ENCODE measurements at regions not wholly inside any gene's neighbourhood (a gene's known extent, or its start where the extent isn't known, plus 50 kb on each side); places are given as distances from the start of the nearest gene placed in this dataset.

DNA sequence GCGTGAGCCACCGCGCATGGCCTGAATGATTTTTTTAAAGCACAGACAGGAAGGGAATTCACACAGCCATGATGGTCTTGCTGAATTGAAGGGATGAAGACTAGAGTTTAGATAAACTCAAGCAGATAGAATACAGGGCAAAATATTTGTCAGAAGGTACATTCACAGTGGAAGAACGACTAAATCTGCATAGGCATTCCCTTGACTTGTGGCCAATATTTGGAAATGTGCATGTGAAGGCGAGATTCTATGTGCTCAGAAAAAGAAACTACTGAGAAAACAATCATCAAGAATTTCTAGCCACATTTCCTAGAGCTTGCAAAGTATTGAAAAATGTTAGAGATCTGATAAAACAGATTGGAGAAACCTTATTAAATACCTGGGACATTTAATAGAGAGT, 1166.2 kb downstream of the DNAJB9 start:
- no peak overlapping the region for H3K4me3 ChIP-seq (ENCODE audit: low read depth, low read length)
- TF ChIP-seq, protein P1, sequence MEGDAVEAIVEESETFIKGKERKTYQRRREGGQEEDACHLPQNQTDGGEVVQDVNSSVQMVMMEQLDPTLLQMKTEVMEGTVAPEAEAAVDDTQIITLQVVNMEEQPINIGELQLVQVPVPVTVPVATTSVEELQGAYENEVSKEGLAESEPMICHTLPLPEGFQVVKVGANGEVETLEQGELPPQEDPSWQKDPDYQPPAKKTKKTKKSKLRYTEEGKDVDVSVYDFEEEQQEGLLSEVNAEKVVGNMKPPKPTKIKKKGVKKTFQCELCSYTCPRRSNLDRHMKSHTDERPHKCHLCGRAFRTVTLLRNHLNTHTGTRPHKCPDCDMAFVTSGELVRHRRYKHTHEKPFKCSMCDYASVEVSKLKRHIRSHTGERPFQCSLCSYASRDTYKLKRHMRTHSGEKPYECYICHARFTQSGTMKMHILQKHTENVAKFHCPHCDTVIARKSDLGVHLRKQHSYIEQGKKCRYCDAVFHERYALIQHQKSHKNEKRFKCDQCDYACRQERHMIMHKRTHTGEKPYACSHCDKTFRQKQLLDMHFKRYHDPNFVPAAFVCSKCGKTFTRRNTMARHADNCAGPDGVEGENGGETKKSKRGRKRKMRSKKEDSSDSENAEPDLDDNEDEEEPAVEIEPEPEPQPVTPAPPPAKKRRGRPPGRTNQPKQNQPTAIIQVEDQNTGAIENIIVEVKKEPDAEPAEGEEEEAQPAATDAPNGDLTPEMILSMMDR (IDR thresholded peaks at IDR 0.05; ENCODE audit: borderline replicate concordance, insufficient read depth, low read depth, low read length): no peak

GRCh38 chr7:109745677-109746410, 1176.2 kb downstream of the DNAJB9 start:
- H3K4me3 ChIP-seq (ENCODE audit: low read depth, low read length): no peak overlapping the region

GRCh38 chr7:109751241-109751640, 1181.6 kb downstream of the DNAJB9 start:
- TF ChIP-seq, protein P1 (IDR thresholded peaks at IDR 0.05; ENCODE audit: borderline replicate concordance, insufficient read depth, low read depth, low read length): no peak
- H3K4me3 ChIP-seq (ENCODE audit: low read depth, low read length): no peak overlapping the region

More at GRCh38 chr7:109745677-109746410, 1176.2 kb downstream of the DNAJB9 start:
- TF ChIP-seq, protein P1 (IDR thresholded peaks at IDR 0.05; ENCODE audit: borderline replicate concordance, insufficient read depth, low read depth, low read length): no peak

DNA sequence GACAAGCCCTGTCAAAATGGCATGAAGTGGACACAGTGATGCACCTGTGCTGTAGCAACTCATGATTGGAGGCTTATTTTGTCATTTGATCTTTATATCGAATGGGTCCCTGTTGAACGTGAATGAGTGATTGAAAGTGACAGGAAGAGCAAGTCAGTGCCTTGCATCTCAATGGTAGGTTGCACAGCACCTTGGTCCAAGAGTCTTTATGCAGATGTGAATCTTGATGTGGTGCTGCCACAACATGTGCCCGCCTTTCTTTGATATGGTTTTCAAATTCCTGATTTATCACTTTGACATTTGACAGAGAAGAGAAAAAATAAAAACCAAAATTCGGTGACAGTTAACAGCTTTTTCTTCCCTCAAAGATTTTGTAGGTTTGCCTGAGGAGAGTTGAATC, 1182.4 kb downstream of the DNAJB9 start:
- H3K4me3 ChIP-seq (ENCODE audit: low read depth, low read length): no peak overlapping the region
- TF ChIP-seq, protein P1 (IDR thresholded peaks at IDR 0.05; ENCODE audit: borderline replicate concordance, insufficient read depth, low read depth, low read length): no peak

GRCh38 chr7:109757713-109758112, 1188.0 kb downstream of the DNAJB9 start:
- H3K4me3 ChIP-seq (ENCODE audit: low read depth, low read length): no peak overlapping the region
- TF ChIP-seq, protein P1 (IDR thresholded peaks at IDR 0.05; ENCODE audit: borderline replicate concordance, insufficient read depth, low read depth, low read length): no peak

DNA sequence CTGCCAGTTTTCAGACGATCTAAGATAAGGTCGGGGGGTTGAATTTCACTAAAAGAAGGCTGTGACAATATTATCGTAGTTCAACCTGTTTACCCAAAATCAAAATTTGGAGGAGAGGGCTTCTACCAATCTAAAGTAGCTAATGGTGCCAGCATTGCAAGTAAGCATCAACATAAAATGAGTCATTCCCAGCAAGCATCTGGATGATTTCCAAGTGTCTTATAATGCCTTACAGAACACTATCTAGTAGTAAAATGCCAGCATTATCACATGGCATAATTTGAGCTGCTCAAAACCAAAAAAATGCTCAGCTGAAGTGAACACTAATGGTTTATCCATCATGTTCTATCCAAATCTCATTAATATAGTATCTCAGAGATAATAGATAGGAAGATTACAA, 1193.9 kb downstream of the DNAJB9 start:
- TF ChIP-seq, protein P1 (IDR thresholded peaks at IDR 0.05; ENCODE audit: borderline replicate concordance, insufficient read depth, low read depth, low read length): no peak
- H3K4me3 ChIP-seq (ENCODE audit: low read depth, low read length): no peak overlapping the region

- no peak overlapping the region for H3K4me3 ChIP-seq (ENCODE audit: low read depth, low read length)
- TF ChIP-seq, protein P1 (IDR thresholded peaks at IDR 0.05; ENCODE audit: borderline replicate concordance, insufficient read depth, low read depth, low read length): no peak
These were observed 1202.5 kb downstream of the DNAJB9 start for GRCh38 chr7:109772161-109772560.

Data from GM12875 (cell line).